Sigmoid colon (tissue), 3 donors: ENCODE measurements at regions not wholly inside any gene's neighbourhood (a gene's known extent, or its start where the extent isn't known, plus 50 kb on each side); places are given as distances from the start of the nearest gene placed in this dataset.

Experiments
- POLR2A ChIP-seq, 2 donors: fragments of 450-650 bp; IDR thresholded peaks; one replicate each; pipeline ENCODE4 v1.6.1; 2016; ENCODE audit warnings: antibody characterized with exemption in 2 of 2, mild to moderate bottlenecking in 2 of 2, moderate library complexity in 2 of 2
- TF ChIP-seq, protein P1 (sequence below), 4 experiments: fragments of 450-650 bp in 3 of 4; fragments of 200-600 bp in 1 of 4; IDR thresholded peaks; one replicate each; pipeline ENCODE4 v1.5.1; 2016 to 2019; ENCODE audit warnings: antibody characterized with exemption in 4 of 4, mild to moderate bottlenecking in 3 of 4, moderate library complexity in 2 of 4

DNA sequence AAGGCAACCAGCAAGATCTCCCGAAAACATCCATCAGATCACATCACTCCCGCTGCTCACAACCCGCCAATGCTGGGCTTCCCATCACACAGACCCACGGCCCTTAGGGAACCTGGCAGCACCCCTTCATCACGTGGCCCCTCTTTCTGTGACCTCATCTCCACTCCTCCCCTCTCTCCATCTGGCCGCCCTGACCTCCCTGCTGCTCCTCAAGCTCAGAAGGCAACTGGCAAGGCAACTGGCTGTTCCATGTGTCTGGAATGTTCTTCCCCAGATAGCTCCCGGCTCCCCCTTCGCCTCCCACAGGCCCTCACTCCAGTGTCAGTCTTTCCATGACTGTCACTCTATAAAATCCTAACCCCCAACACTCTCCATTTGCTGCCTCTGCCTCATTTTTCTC, 113.0 kb upstream of the ERG start:
- TF ChIP-seq, protein P1, sequence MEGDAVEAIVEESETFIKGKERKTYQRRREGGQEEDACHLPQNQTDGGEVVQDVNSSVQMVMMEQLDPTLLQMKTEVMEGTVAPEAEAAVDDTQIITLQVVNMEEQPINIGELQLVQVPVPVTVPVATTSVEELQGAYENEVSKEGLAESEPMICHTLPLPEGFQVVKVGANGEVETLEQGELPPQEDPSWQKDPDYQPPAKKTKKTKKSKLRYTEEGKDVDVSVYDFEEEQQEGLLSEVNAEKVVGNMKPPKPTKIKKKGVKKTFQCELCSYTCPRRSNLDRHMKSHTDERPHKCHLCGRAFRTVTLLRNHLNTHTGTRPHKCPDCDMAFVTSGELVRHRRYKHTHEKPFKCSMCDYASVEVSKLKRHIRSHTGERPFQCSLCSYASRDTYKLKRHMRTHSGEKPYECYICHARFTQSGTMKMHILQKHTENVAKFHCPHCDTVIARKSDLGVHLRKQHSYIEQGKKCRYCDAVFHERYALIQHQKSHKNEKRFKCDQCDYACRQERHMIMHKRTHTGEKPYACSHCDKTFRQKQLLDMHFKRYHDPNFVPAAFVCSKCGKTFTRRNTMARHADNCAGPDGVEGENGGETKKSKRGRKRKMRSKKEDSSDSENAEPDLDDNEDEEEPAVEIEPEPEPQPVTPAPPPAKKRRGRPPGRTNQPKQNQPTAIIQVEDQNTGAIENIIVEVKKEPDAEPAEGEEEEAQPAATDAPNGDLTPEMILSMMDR (IDR thresholded peaks at IDR 0.05), result no peak
- TF ChIP-seq POLR2A (IDR thresholded peaks at IDR 0.05), result no peak
